Panc1 (cell line): ENCODE measurements at regions not wholly inside any gene's neighbourhood (a gene's known extent, or its start where the extent isn't known, plus 50 kb on each side); places are given as distances from the start of the nearest gene placed in this dataset.

Experiments used
- ATAC-seq: fragments of 200-7000 bp; cut with Tn5 transposase; 2 replicates; pipeline ENCODE4 v1.9.1; 2020; ENCODE audit warnings: mild to moderate bottlenecking, moderate library complexity
- BruUV-seq: library from RNA; stranded (reverse); fragments of 400-500 nt; replicated peaks from 2 replicates; lab custom pipeline; 2021; lab: Mats Ljungman, UMichigan
- CTCF ChIA-PET: fragments of 300-600 bp; sonication (Branson Sonifier 250); formaldehyde crosslinking; loops from one replicate; lab custom pipeline; 2022; ENCODE audit warnings: antibody characterized with exemption; lab: Charles Lee
- POLR2A ChIA-PET: fragments of 300-600 bp; sonication (Branson Sonifier 250); formaldehyde crosslinking; loops from one replicate; lab custom pipeline; 2022; ENCODE audit warnings: antibody characterized with exemption; lab: Charles Lee
- DNase-seq: peaks from one replicate; pipeline ENCODE4 v3.0.0-alpha.2; 2010; ENCODE audit warnings: low read depth, low spot score
- H3K27ac ChIP-seq: 2 replicates; pipeline ENCODE4 v1.5.1; 2011; ENCODE audit warnings: mild to moderate bottlenecking, low read length, inconsistent platforms
- H3K27me3 ChIP-seq: fragments of 200-500 bp; sonication (Bioruptor generic); 2 replicates; pipeline ENCODE4 v1.6.0; 2014; ENCODE audit warnings: low read length, inconsistent platforms; ENCODE audit not compliant: control insufficient read depth, insufficient read depth
- H3K36me3 ChIP-seq: fragments of 200-500 bp; sonication (Bioruptor generic); 2 replicates; pipeline ENCODE4 v1.5.1; 2014; ENCODE audit warnings: inconsistent platforms, mild to moderate bottlenecking, low read length, moderate library complexity; ENCODE audit not compliant: control insufficient read depth, insufficient read depth
- H3K4me1 ChIP-seq: 2 replicates; pipeline ENCODE4 v1.5.1; 2011; ENCODE audit warnings: inconsistent platforms, mild to moderate bottlenecking, low read length, moderate library complexity; ENCODE audit not compliant: control insufficient read depth, insufficient read depth
- H3K4me3 ChIP-seq, 2 experiments: 2 replicates each; pipeline ENCODE4 v1.5.1; 2011 to 2012; ENCODE audit warnings: low read depth in 2 of 2, low read length in 2 of 2, mild to moderate bottlenecking in 2 of 2, inconsistent platforms in 1 of 2, moderate library complexity in 1 of 2
- H3K9me3 ChIP-seq: fragments of 200-500 bp; sonication (Bioruptor generic); 2 replicates; pipeline ENCODE4 v1.5.1; 2014; ENCODE audit warnings: low read depth, mild to moderate bottlenecking, inconsistent platforms, low read length, moderate library complexity; ENCODE audit not compliant: control insufficient read depth, insufficient read depth
- POLR2AphosphoS5 ChIP-seq: IDR thresholded peaks from 2 replicates; pipeline ENCODE4 v1.6.1; 2012; ENCODE audit warnings: mild to moderate bottlenecking, low read depth, low read length, moderate library complexity
- SIN3A ChIP-seq: IDR thresholded peaks from 2 replicates; pipeline ENCODE4 v1.6.1; 2012; ENCODE audit warnings: low read depth, mild to moderate bottlenecking, low read length, moderate library complexity, borderline replicate concordance; ENCODE audit not compliant: insufficient read depth
- TCF7L2 ChIP-seq: IDR thresholded peaks from 2 replicates; pipeline ENCODE4 v1.6.1; 2011; ENCODE audit warnings: mild to moderate bottlenecking, low read depth, low read length, inconsistent platforms
- in situ Hi-C: cut with HindIII; loops from 2 replicates; pipeline ENCODE4 v1.10.0; 2016; ENCODE audit warnings: low sequenced_read_pairs, low pct_unique_long_range_greater_than_20kb
- intact Hi-C: fragments of 100-400 bp; cut with micrococcal nuclease; formaldehyde crosslinking; loops from one replicate; pipeline ENCODE4 v1.10.0; 2022; ENCODE audit not compliant: unreplicated experiment
- TF ChIP-seq, protein P1 (sequence below), 2 experiments: IDR thresholded peaks; 2 replicates each; pipeline ENCODE4 v1.6.1; 2011 to 2012; ENCODE audit warnings: low read depth in 2 of 2, control low read depth in 1 of 2, low read length in 1 of 2, mild to moderate bottlenecking in 1 of 2, moderate library complexity in 1 of 2; ENCODE audit not compliant: insufficient read depth in 1 of 2
- TF ChIP-seq, protein P2 (sequence below): fragments of 450-650 bp; IDR thresholded peaks from 2 replicates; pipeline ENCODE4 v1.5.1; 2017; ENCODE audit warnings: mild to moderate bottlenecking

DNA sequence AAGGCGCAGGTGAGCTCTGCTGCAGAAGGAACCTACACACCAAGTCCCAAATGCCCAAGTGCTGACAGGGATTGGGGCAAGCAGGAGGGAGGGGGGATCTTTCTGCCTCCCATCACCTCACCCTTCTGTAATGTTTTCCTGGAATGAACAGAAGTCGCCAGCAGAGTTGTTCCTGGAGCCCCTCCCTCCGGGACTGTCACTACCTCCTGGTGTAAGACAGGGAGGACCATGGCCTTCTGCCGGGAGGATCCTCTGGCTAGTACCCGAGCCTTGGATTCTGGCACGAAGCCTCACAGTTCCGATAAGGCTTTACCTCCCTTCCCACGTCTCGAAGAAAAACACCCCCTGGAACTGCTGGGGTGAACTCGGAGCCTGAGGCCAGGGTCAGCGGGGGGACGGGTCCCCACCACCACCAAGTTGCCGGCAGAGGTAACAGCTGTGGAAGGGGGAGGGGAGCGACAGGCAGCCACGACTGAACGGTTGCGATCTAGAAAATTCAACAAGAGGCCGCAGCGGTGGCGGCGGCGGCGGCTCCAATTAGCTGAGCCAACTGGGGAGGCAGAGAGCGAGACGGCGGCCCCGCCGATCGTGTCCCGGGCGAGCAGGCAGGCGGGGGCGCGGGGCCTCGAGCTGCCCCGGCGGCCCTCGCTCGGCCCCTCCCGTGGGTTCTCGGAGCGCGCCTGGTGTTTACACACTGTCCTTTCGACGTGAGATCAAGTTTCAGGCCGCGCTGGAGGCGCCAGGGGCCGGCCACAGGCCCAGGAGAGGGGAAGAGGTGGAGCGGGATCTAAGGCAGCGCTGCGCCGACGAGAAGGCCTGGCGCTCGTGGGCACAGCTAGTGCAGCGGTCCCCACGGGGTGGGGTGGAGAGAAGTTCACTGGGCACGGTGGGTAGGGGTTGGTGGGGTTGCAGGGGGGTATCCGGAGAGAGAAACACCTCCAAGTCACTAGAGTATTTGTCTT, 53.7 kb upstream of the BCOR start:
- POLR2A ChIA-PET, result no interaction called here

DNA sequence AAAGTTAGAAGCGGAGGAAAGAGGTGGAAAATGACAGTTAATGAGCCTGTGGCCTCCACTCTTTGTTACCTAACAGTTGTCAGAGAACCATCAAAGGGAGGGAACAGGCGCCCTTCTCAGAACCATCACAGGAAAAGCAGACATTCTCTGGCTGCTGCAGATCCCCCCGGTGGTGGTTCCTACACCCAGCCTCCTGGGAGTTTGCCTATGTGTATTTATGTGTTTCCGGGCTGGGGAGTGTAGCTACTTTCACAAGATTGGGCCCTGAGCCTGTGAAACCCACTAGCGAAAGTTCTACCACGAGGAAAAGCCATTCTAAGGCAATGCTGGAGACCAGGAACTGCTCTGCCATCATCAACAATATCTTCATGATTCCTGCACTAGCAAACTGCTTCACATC, 52.7 kb upstream of the BCOR start:
- in situ Hi-C loops, result no loop called here
- no peak overlapping the region for H3K4me3 ChIP-seq
- CTCF ChIA-PET, result interaction anchor here (0.5 kb wide), 1 partner anchor 8 kb away, joined by 3 read pairs; no protein-coding TSS in a partner anchor
- no peak for ATAC-seq
- intact Hi-C loops, result no loop called here
- no peak for TF ChIP-seq POLR2AphosphoS5
- no peak for TF ChIP-seq TCF7L2
- TF ChIP-seq, protein P1, sequence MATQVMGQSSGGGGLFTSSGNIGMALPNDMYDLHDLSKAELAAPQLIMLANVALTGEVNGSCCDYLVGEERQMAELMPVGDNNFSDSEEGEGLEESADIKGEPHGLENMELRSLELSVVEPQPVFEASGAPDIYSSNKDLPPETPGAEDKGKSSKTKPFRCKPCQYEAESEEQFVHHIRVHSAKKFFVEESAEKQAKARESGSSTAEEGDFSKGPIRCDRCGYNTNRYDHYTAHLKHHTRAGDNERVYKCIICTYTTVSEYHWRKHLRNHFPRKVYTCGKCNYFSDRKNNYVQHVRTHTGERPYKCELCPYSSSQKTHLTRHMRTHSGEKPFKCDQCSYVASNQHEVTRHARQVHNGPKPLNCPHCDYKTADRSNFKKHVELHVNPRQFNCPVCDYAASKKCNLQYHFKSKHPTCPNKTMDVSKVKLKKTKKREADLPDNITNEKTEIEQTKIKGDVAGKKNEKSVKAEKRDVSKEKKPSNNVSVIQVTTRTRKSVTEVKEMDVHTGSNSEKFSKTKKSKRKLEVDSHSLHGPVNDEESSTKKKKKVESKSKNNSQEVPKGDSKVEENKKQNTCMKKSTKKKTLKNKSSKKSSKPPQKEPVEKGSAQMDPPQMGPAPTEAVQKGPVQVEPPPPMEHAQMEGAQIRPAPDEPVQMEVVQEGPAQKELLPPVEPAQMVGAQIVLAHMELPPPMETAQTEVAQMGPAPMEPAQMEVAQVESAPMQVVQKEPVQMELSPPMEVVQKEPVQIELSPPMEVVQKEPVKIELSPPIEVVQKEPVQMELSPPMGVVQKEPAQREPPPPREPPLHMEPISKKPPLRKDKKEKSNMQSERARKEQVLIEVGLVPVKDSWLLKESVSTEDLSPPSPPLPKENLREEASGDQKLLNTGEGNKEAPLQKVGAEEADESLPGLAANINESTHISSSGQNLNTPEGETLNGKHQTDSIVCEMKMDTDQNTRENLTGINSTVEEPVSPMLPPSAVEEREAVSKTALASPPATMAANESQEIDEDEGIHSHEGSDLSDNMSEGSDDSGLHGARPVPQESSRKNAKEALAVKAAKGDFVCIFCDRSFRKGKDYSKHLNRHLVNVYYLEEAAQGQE (IDR thresholded peaks at IDR 0.05; ENCODE audit: insufficient read depth in 1 of 2, low read depth in 2 of 2, low read length in 1 of 2), result no peak
- TF ChIP-seq, protein P2, sequence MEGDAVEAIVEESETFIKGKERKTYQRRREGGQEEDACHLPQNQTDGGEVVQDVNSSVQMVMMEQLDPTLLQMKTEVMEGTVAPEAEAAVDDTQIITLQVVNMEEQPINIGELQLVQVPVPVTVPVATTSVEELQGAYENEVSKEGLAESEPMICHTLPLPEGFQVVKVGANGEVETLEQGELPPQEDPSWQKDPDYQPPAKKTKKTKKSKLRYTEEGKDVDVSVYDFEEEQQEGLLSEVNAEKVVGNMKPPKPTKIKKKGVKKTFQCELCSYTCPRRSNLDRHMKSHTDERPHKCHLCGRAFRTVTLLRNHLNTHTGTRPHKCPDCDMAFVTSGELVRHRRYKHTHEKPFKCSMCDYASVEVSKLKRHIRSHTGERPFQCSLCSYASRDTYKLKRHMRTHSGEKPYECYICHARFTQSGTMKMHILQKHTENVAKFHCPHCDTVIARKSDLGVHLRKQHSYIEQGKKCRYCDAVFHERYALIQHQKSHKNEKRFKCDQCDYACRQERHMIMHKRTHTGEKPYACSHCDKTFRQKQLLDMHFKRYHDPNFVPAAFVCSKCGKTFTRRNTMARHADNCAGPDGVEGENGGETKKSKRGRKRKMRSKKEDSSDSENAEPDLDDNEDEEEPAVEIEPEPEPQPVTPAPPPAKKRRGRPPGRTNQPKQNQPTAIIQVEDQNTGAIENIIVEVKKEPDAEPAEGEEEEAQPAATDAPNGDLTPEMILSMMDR, result no peak
- BruUV-seq, result no TSS peak
- H3K9me3 ChIP-seq, result no peaks in the 10 kb centered on the region
- H3K4me1 ChIP-seq, result peaks cover 8% of the 10 kb centered on the region
- POLR2A ChIA-PET, result no interaction called here
- H3K27ac ChIP-seq, result peak overlapping the region; percentile 23; the same call in 1 of the 2 replicates
- H3K36me3 ChIP-seq, result no peaks in the 10 kb centered on the region
- H3K27me3 ChIP-seq, result no peaks in the 10 kb centered on the region
- no peak for DNase-seq

More for the DNA sequence above, 53.7 kb upstream of the BCOR start:
- CTCF ChIA-PET, result no interaction called here
- DNase-seq, result no peak
- in situ Hi-C loops (no loop called here), intact Hi-C loops (no loop called here)
- TF ChIP-seq SIN3A (no peak), POLR2AphosphoS5 (no peak), TCF7L2 (no peak)
- TF ChIP-seq, protein P2, result no peak
- TF ChIP-seq, protein P1 (IDR thresholded peaks at IDR 0.05; ENCODE audit: insufficient read depth in 1 of 2, low read depth in 2 of 2, low read length in 1 of 2), result no peak
- H3K9me3 ChIP-seq, result no peaks in the 10 kb centered on the region
- no peaks in the 10 kb centered on the region for H3K36me3 ChIP-seq
- peaks cover 8% of the 10 kb centered on the region for H3K4me1 ChIP-seq
- BruUV-seq, result no TSS peak
- no peak for ATAC-seq
- no peak overlapping the region for H3K27ac ChIP-seq
- H3K4me3 ChIP-seq, result no peak overlapping the region
- H3K27me3 ChIP-seq, result no peaks in the 10 kb centered on the region
